Neural cell (in vitro differentiated cells): ENCODE measurements at regions not wholly inside any gene's neighbourhood (a gene's known extent, or its start where the extent isn't known, plus 50 kb on each side); places are given as distances from the start of the nearest gene placed in this dataset.
"Not testable (repeated sequence)": the region's sequence is repeated elsewhere in the genome, so short reads cannot be mapped to it uniquely, and the experiment has no call there.

Experiments
- H2AFZ ChIP-seq: fragments of 200-600, 300-800 bp; sonication (generic), shearing (Covaris generic); 2 replicates; pipeline ENCODE4 v1.6.0; 2014; ENCODE audit warnings: low read depth, mild to moderate bottlenecking, antibody characterized with exemption, low read length, moderate library complexity
- H3F3A ChIP-seq: fragments of 200-600 bp; shearing (Covaris generic); 2 replicates; pipeline ENCODE4 v1.6.1; 2016; ENCODE audit warnings: mild to moderate bottlenecking, moderate library complexity, mixed read lengths, antibody characterized with exemption, low read length; ENCODE audit not compliant: insufficient read depth, poor library complexity, severe bottlenecking
- H3K27ac ChIP-seq: fragments of 200-600, 300-800 bp; sonication (generic), shearing (Covaris generic); 2 replicates; pipeline ENCODE4 v1.5.1; 2014; ENCODE audit warnings: mild to moderate bottlenecking, low read length, moderate library complexity
- H3K27me3 ChIP-seq: fragments of 300-800, 200-600 bp; sonication (generic), shearing (Covaris generic); 2 replicates; pipeline ENCODE4 v1.6.0; 2014; ENCODE audit warnings: mild to moderate bottlenecking, low read depth, low read length, moderate library complexity; ENCODE audit not compliant: insufficient read depth
- H3K36me3 ChIP-seq: fragments of 300-800, 200-600 bp; sonication (generic), shearing (Covaris generic); 2 replicates; pipeline ENCODE4 v1.5.1; 2014; ENCODE audit warnings: mild to moderate bottlenecking, antibody characterized with exemption, low read length, moderate library complexity; ENCODE audit not compliant: insufficient read depth
- H3K4me2 ChIP-seq: fragments of 300-800, 200-600 bp; sonication (generic), shearing (Covaris generic); 2 replicates; pipeline ENCODE4 v1.6.0; 2014; ENCODE audit warnings: mild to moderate bottlenecking, low read length
- H3K4me3 ChIP-seq: fragments of 300-800, 200-600 bp; sonication (generic), shearing (Covaris generic); 2 replicates; pipeline ENCODE4 v1.5.1; 2014; ENCODE audit warnings: mild to moderate bottlenecking, low read length, moderate library complexity
- H3K79me2 ChIP-seq: fragments of 200-600 bp; shearing (Covaris generic); replicated peaks from 2 replicates; pipeline ENCODE4 v1.6.0; 2014; ENCODE audit warnings: mild to moderate bottlenecking, low read length, moderate library complexity; ENCODE audit not compliant: insufficient read depth
- H3K9ac ChIP-seq: fragments of 300-800, 200-600 bp; sonication (generic), shearing (Covaris generic); 2 replicates; pipeline ENCODE4 v1.6.1; 2016; ENCODE audit warnings: mild to moderate bottlenecking, low read length, mixed read lengths
- H3K9me2 ChIP-seq: fragments of 200-600 bp; shearing (Covaris generic); 2 replicates; pipeline ENCODE4 v1.6.1; 2016; ENCODE audit warnings: mild to moderate bottlenecking, low read length, mixed read lengths; ENCODE audit not compliant: insufficient read depth
- H3K9me3 ChIP-seq: fragments of 200-600, 300-800 bp; sonication (generic), shearing (Covaris generic); 2 replicates; pipeline ENCODE4 v1.6.1; 2016; ENCODE audit warnings: mild to moderate bottlenecking, mixed run types, low read length, moderate library complexity, mixed read lengths
- H4K20me1 ChIP-seq: fragments of 200-600 bp; shearing (Covaris generic); 2 replicates; pipeline ENCODE4 v1.6.1; 2016; ENCODE audit warnings: mild to moderate bottlenecking, mixed run types; ENCODE audit not compliant: insufficient read depth

GRCh38 chr7:76931441-76931840, 100.7 kb downstream of the SPDYE17 start:
- H3K27me3 ChIP-seq, H3K9me2 ChIP-seq, H2AFZ ChIP-seq, H3K79me2 ChIP-seq, H3K4me3 ChIP-seq, H3K36me3 ChIP-seq, H3F3A ChIP-seq, H3K4me2 ChIP-seq, H3K9ac ChIP-seq, H3K27ac ChIP-seq, H3K9me3 ChIP-seq, H4K20me1 ChIP-seq: not testable (repeated sequence)

- not testable (repeated sequence) for H3K9ac ChIP-seq, H4K20me1 ChIP-seq, H3K4me3 ChIP-seq, H3K9me3 ChIP-seq, H3K4me2 ChIP-seq, H3K79me2 ChIP-seq, H3K27me3 ChIP-seq, H2AFZ ChIP-seq, H3K27ac ChIP-seq, H3F3A ChIP-seq, H3K9me2 ChIP-seq, H3K36me3 ChIP-seq
These were observed 101.7 kb downstream of the SPDYE17 start for GRCh38 chr7:76930416-76930815.

GRCh38 chr7:76928751-76929150, 103.4 kb downstream of the SPDYE17 start:
- H3F3A ChIP-seq, H3K9me2 ChIP-seq, H3K27ac ChIP-seq, H3K36me3 ChIP-seq, H3K27me3 ChIP-seq, H4K20me1 ChIP-seq, H3K9ac ChIP-seq, H2AFZ ChIP-seq, H3K4me3 ChIP-seq, H3K79me2 ChIP-seq, H3K4me2 ChIP-seq, H3K9me3 ChIP-seq: not testable (repeated sequence)

- not testable (repeated sequence) for H3K4me3 ChIP-seq, H3K9ac ChIP-seq, H3K27ac ChIP-seq, H4K20me1 ChIP-seq, H3K27me3 ChIP-seq, H3K9me2 ChIP-seq, H3K79me2 ChIP-seq, H3K9me3 ChIP-seq, H3K36me3 ChIP-seq, H2AFZ ChIP-seq, H3K4me2 ChIP-seq, H3F3A ChIP-seq
These were observed 104.3 kb downstream of the SPDYE17 start for GRCh38 chr7:76927741-76928393.

GRCh38 chr7:76926416-76926815, 105.7 kb downstream of the SPDYE17 start:
- not testable (repeated sequence) for H2AFZ ChIP-seq

GRCh38 chr7:76924756-76925155, 107.4 kb downstream of the SPDYE17 start:
- H3K36me3 ChIP-seq, H3K79me2 ChIP-seq, H3K4me3 ChIP-seq, H3K9me2 ChIP-seq, H4K20me1 ChIP-seq, H3K27me3 ChIP-seq, H3K9me3 ChIP-seq, H3K27ac ChIP-seq, H2AFZ ChIP-seq, H3K9ac ChIP-seq, H3K4me2 ChIP-seq, H3F3A ChIP-seq: not testable (repeated sequence)

More at GRCh38 chr7:76926416-76926815, 105.7 kb downstream of the SPDYE17 start:
- H3K9me2 ChIP-seq, H3K9me3 ChIP-seq, H3F3A ChIP-seq, H3K36me3 ChIP-seq, H3K4me3 ChIP-seq, H4K20me1 ChIP-seq, H3K79me2 ChIP-seq, H3K27me3 ChIP-seq, H3K9ac ChIP-seq, H3K27ac ChIP-seq, H3K4me2 ChIP-seq: not testable (repeated sequence)

- H3K27me3 ChIP-seq, H3K9ac ChIP-seq, H4K20me1 ChIP-seq, H3F3A ChIP-seq, H3K9me2 ChIP-seq, H3K79me2 ChIP-seq, H3K4me2 ChIP-seq, H3K4me3 ChIP-seq, H3K9me3 ChIP-seq, H2AFZ ChIP-seq, H3K36me3 ChIP-seq, H3K27ac ChIP-seq: not testable (repeated sequence)
These were observed 113.5 kb downstream of the SPDYE17 start for GRCh38 chr7:76918619-76919018.

- H3K4me3 ChIP-seq, H3K4me2 ChIP-seq, H3K36me3 ChIP-seq, H3K27me3 ChIP-seq, H3K9ac ChIP-seq, H3K79me2 ChIP-seq, H4K20me1 ChIP-seq, H3K9me3 ChIP-seq, H3K9me2 ChIP-seq, H3K27ac ChIP-seq, H3F3A ChIP-seq, H2AFZ ChIP-seq: not testable (repeated sequence)
These were observed 117.8 kb downstream of the SPDYE17 start for GRCh38 chr7:76914361-76914760.
